ENCODE measurements at regions not wholly inside any gene's neighbourhood (a gene's known extent, or its start where the extent isn't known, plus 50 kb on each side); places are given as distances from the start of the nearest gene placed in this dataset.
"Not testable (repeated sequence)": the region's sequence is repeated elsewhere in the genome, so short reads cannot be mapped to it uniquely, and the experiment has no call there.

GRCh38 chr12:114501474-114501807 is 95.5 kb upstream of the TBX5 start:
- no peak for DNase-seq (ENCODE audit: low read depth)

- DNase-seq (ENCODE audit: low read depth) = no peak
These were observed 95.0 kb upstream of the TBX5 start for GRCh38 chr12:114500775-114501473.

GRCh38 chr12:114500131-114500530 is 94.2 kb upstream of the TBX5 start:
- no peak for DNase-seq (ENCODE audit: low read depth)

GRCh38 chr12:114499338-114499737 is 93.4 kb upstream of the TBX5 start:
- no peak for DNase-seq (ENCODE audit: low read depth)

GRCh38 chr12:114491916-114492315 is 86.0 kb upstream of the TBX5 start:
- no peak for DNase-seq (ENCODE audit: low read depth)

GRCh38 chr12:114484822-114485459 is 79.0 kb upstream of the TBX5 start:
- not testable (repeated sequence) for DNase-seq (ENCODE audit: low read depth)

- DNase-seq (ENCODE audit: low read depth) = no peak
These were observed 78.1 kb upstream of the TBX5 start for GRCh38 chr12:114483996-114484395.

GRCh38 chr12:114481200-114481535 is 75.2 kb upstream of the TBX5 start:
- DNase-seq (ENCODE audit: low read depth) = no peak

GRCh38 chr12:114480337-114481199 is 74.6 kb upstream of the TBX5 start:
- DNase-seq (ENCODE audit: low read depth) = no peak

- no peak for DNase-seq (ENCODE audit: low read depth)
These were observed 73.9 kb upstream of the TBX5 start for GRCh38 chr12:114479831-114480230.

- no peak for DNase-seq (ENCODE audit: low read depth)
These were observed 72.9 kb upstream of the TBX5 start for GRCh38 chr12:114478865-114479264.

GRCh38 chr12:114477989-114478395 is 72.0 kb upstream of the TBX5 start:
- no peak for DNase-seq (ENCODE audit: low read depth)

- no peak for DNase-seq (ENCODE audit: low read depth)
These were observed 70.2 kb upstream of the TBX5 start for GRCh38 chr12:114476159-114476558.

- DNase-seq (ENCODE audit: low read depth) = no peak
These were observed 67.8 kb upstream of the TBX5 start for GRCh38 chr12:114473717-114474116.

GRCh38 chr12:114473018-114473417 is 67.1 kb upstream of the TBX5 start:
- DNase-seq (ENCODE audit: low read depth) = no peak

- DNase-seq (ENCODE audit: low read depth) = no peak
These were observed 51.7 kb upstream of the TBX5 start for GRCh38 chr12:114457620-114458019.
